ENCODE measurements at regions not wholly inside any gene's neighbourhood (a gene's known extent, or its start where the extent isn't known, plus 50 kb on each side); places are given as distances from the start of the nearest gene placed in this dataset.

GRCh38 chr18:38900031-38900430 lies 1334.4 kb upstream of the CELF4 start:
- Histone ChIP-seq H3K9me3 (peaks cover 2% of the 10 kb centered on the region; the same call in 1 of the 2 replicates), H3K4me3 (no peak overlapping the region), H3K27me3 (ENCODE audit: low read depth) (no peaks in the 10 kb centered on the region), H3K4me1 (peaks cover 14% of the 10 kb centered on the region), H3K36me3 (replicated peaks) (no peaks in the 10 kb centered on the region)
- in situ Hi-C loops (cut with MboI; ENCODE audit: low sequenced_read_pairs) = no loop called here
- no peak for DNase-seq (ENCODE audit: low spot score in 2 of 2)

- H3K27me3 ChIP-seq (ENCODE audit: low read depth) = no peaks in the 10 kb centered on the region
- in situ Hi-C loops (cut with MboI; ENCODE audit: low sequenced_read_pairs) = no loop called here
- no peaks in the 10 kb centered on the region for H3K36me3 ChIP-seq (replicated peaks)
- H3K4me3 ChIP-seq = no peak overlapping the region
- peaks cover 2% of the 10 kb centered on the region; the same call in 1 of the 2 replicates for H3K9me3 ChIP-seq
- DNase-seq (ENCODE audit: low spot score in 2 of 2) = no peak
- H3K4me1 ChIP-seq = peaks cover 14% of the 10 kb centered on the region
These were observed 1333.7 kb upstream of the CELF4 start for GRCh38 chr18:38899252-38899651.

- Histone ChIP-seq H3K4me3 (no peak overlapping the region), H3K4me1 (peaks cover 14% of the 10 kb centered on the region), H3K36me3 (replicated peaks) (no peaks in the 10 kb centered on the region), H3K27me3 (ENCODE audit: low read depth) (no peaks in the 10 kb centered on the region), H3K9me3 (peaks cover 2% of the 10 kb centered on the region; the same call in 1 of the 2 replicates)
- DNase-seq (ENCODE audit: low spot score in 2 of 2) = peak; percentile 29 to 81
- in situ Hi-C loops (cut with MboI; ENCODE audit: low sequenced_read_pairs) = no loop called here
These were observed 1332.6 kb upstream of the CELF4 start for GRCh38 chr18:38898167-38898566.

- Histone ChIP-seq H3K27me3 (ENCODE audit: low read depth) (no peaks in the 10 kb centered on the region), H3K9me3 (peaks cover 2% of the 10 kb centered on the region; the same call in 1 of the 2 replicates), H3K36me3 (replicated peaks) (no peaks in the 10 kb centered on the region), H3K4me1 (peaks cover 14% of the 10 kb centered on the region), H3K4me3 (no peak overlapping the region)
- DNase-seq (ENCODE audit: low spot score in 2 of 2) = no peak
- in situ Hi-C loops (cut with MboI; ENCODE audit: low sequenced_read_pairs) = no loop called here
These were observed 1330.0 kb upstream of the CELF4 start for GRCh38 chr18:38895560-38895959.

GRCh38 chr18:38887671-38888020 lies 1322.0 kb upstream of the CELF4 start:
- H3K9me3 ChIP-seq = no peaks in the 10 kb centered on the region
- H3K27me3 ChIP-seq (ENCODE audit: low read depth) = no peaks in the 10 kb centered on the region
- DNase-seq (ENCODE audit: low spot score in 2 of 2) = peak; percentile 57 to 93
- in situ Hi-C loops (cut with MboI; ENCODE audit: low sequenced_read_pairs) = no loop called here
- H3K4me1 ChIP-seq = peaks cover 34% of the 10 kb centered on the region
- H3K4me3 ChIP-seq = no peak overlapping the region
- H3K36me3 ChIP-seq (replicated peaks) = no peaks in the 10 kb centered on the region

- DNase-seq (ENCODE audit: low spot score in 2 of 2) = peak; percentile 78 to 96
- in situ Hi-C loops (cut with MboI; ENCODE audit: low sequenced_read_pairs) = no loop called here
- H3K4me3 ChIP-seq = no peak overlapping the region
- H3K9me3 ChIP-seq = no peaks in the 10 kb centered on the region
- H3K36me3 ChIP-seq (replicated peaks) = no peaks in the 10 kb centered on the region
- no peaks in the 10 kb centered on the region for H3K27me3 ChIP-seq (ENCODE audit: low read depth)
- peaks cover 34% of the 10 kb centered on the region for H3K4me1 ChIP-seq
These were observed 1321.5 kb upstream of the CELF4 start for GRCh38 chr18:38886861-38887670.

- Histone ChIP-seq H3K36me3 (replicated peaks) (no peaks in the 10 kb centered on the region), H3K4me1 (peaks cover 34% of the 10 kb centered on the region), H3K9me3 (no peaks in the 10 kb centered on the region), H3K4me3 (no peak overlapping the region), H3K27me3 (ENCODE audit: low read depth) (no peaks in the 10 kb centered on the region)
- DNase-seq (ENCODE audit: low spot score in 2 of 2) = peak; percentile 53 to 69
- in situ Hi-C loops (cut with MboI; ENCODE audit: low sequenced_read_pairs) = no loop called here
These were observed 1320.6 kb upstream of the CELF4 start for GRCh38 chr18:38886235-38886634.

- H3K4me3 ChIP-seq = no peak overlapping the region
- in situ Hi-C loops (cut with MboI; ENCODE audit: low sequenced_read_pairs) = no loop called here
- H3K4me1 ChIP-seq = peaks cover 34% of the 10 kb centered on the region
- H3K9me3 ChIP-seq = no peaks in the 10 kb centered on the region
- H3K36me3 ChIP-seq (replicated peaks) = no peaks in the 10 kb centered on the region
- no peaks in the 10 kb centered on the region for H3K27me3 ChIP-seq (ENCODE audit: low read depth)
- DNase-seq (ENCODE audit: low spot score in 2 of 2) = no peak
These were observed 1318.5 kb upstream of the CELF4 start for GRCh38 chr18:38884050-38884449.

GRCh38 chr18:38883111-38883510 lies 1317.5 kb upstream of the CELF4 start:
- no peak for DNase-seq (ENCODE audit: low spot score in 2 of 2)
- in situ Hi-C loops (cut with MboI; ENCODE audit: low sequenced_read_pairs) = no loop called here
- no peaks in the 10 kb centered on the region for H3K9me3 ChIP-seq
- no peak overlapping the region for H3K4me3 ChIP-seq
- H3K27me3 ChIP-seq (ENCODE audit: low read depth) = no peaks in the 10 kb centered on the region
- H3K36me3 ChIP-seq (replicated peaks) = no peaks in the 10 kb centered on the region
- peaks cover 28% of the 10 kb centered on the region for H3K4me1 ChIP-seq

- H3K9me3 ChIP-seq = no peaks in the 10 kb centered on the region
- H3K36me3 ChIP-seq (replicated peaks) = no peaks in the 10 kb centered on the region
- H3K4me1 ChIP-seq = no peaks in the 10 kb centered on the region
- DNase-seq (ENCODE audit: low spot score in 2 of 2) = no peak
- H3K4me3 ChIP-seq = no peak overlapping the region
- H3K27me3 ChIP-seq (ENCODE audit: low read depth) = no peaks in the 10 kb centered on the region
- in situ Hi-C loops (cut with MboI; ENCODE audit: low sequenced_read_pairs) = no loop called here
These were observed 1314.3 kb upstream of the CELF4 start for GRCh38 chr18:38879871-38880270.

- no peaks in the 10 kb centered on the region for H3K36me3 ChIP-seq (replicated peaks)
- H3K4me1 ChIP-seq = no peaks in the 10 kb centered on the region
- no peak overlapping the region for H3K4me3 ChIP-seq
- in situ Hi-C loops (cut with MboI; ENCODE audit: low sequenced_read_pairs) = no loop called here
- DNase-seq (ENCODE audit: low spot score in 2 of 2) = no peak
- no peaks in the 10 kb centered on the region for H3K27me3 ChIP-seq (ENCODE audit: low read depth)
- no peaks in the 10 kb centered on the region for H3K9me3 ChIP-seq
These were observed 1306.7 kb upstream of the CELF4 start for GRCh38 chr18:38872342-38872741.

- DNase-seq (ENCODE audit: low spot score in 2 of 2) = no peak
- no peaks in the 10 kb centered on the region for H3K4me1 ChIP-seq
- no peaks in the 10 kb centered on the region for H3K27me3 ChIP-seq (ENCODE audit: low read depth)
- H3K36me3 ChIP-seq (replicated peaks) = no peaks in the 10 kb centered on the region
- in situ Hi-C loops (cut with MboI; ENCODE audit: low sequenced_read_pairs) = no loop called here
- H3K9me3 ChIP-seq = no peaks in the 10 kb centered on the region
- no peak overlapping the region for H3K4me3 ChIP-seq
These were observed 1303.2 kb upstream of the CELF4 start for GRCh38 chr18:38868757-38869156.

GRCh38 chr18:38867680-38868079 lies 1302.1 kb upstream of the CELF4 start:
- Histone ChIP-seq H3K4me1 (no peaks in the 10 kb centered on the region), H3K27me3 (ENCODE audit: low read depth) (no peaks in the 10 kb centered on the region), H3K9me3 (no peaks in the 10 kb centered on the region), H3K4me3 (no peak overlapping the region), H3K36me3 (replicated peaks) (no peaks in the 10 kb centered on the region)
- no peak for DNase-seq (ENCODE audit: low spot score in 2 of 2)
- in situ Hi-C loops (cut with MboI; ENCODE audit: low sequenced_read_pairs) = no loop called here

GRCh38 chr18:38851526-38851925 lies 1285.9 kb upstream of the CELF4 start:
- H3K36me3 ChIP-seq (replicated peaks) = no peaks in the 10 kb centered on the region
- in situ Hi-C loops (cut with MboI; ENCODE audit: low sequenced_read_pairs) = no loop called here

GRCh38 chr18:38847326-38847725 lies 1281.7 kb upstream of the CELF4 start:
- no peaks in the 10 kb centered on the region for H3K27me3 ChIP-seq (ENCODE audit: low read depth)
- in situ Hi-C loops (cut with MboI; ENCODE audit: low sequenced_read_pairs) = no loop called here
- no peak overlapping the region for H3K4me3 ChIP-seq
- no peaks in the 10 kb centered on the region for H3K9me3 ChIP-seq
- no peaks in the 10 kb centered on the region for H3K36me3 ChIP-seq (replicated peaks)
- DNase-seq (ENCODE audit: low spot score in 2 of 2) = no peak
- no peaks in the 10 kb centered on the region for H3K4me1 ChIP-seq

More at GRCh38 chr18:38851526-38851925, 1285.9 kb upstream of the CELF4 start:
- no peak for DNase-seq (ENCODE audit: low spot score in 2 of 2)
- H3K9me3 ChIP-seq = no peaks in the 10 kb centered on the region; the same call in 1 of the 2 replicates
- H3K4me3 ChIP-seq = no peak overlapping the region
- H3K27me3 ChIP-seq (ENCODE audit: low read depth) = no peaks in the 10 kb centered on the region
- no peaks in the 10 kb centered on the region for H3K4me1 ChIP-seq
